ENCODE measurements at regions not wholly inside any gene's neighbourhood (a gene's known extent, or its start where the extent isn't known, plus 50 kb on each side); places are given as distances from the start of the nearest gene placed in this dataset.

GRCh38 chr9:18422296-18423036, 51.5 kb upstream of the ADAMTSL1 start:
- no peaks in the 10 kb centered on the region for H3K36me3 ChIP-seq (ENCODE audit: insufficient read depth, low read length)
- peak; percentile 29 for DNase-seq (ENCODE audit: low read depth)
- Mint-ChIP-seq H3K27me3 (ENCODE audit: low read depth, unreplicated experiment) (peaks cover 7% of the 10 kb centered on the region), H3K9me3 (ENCODE audit: unreplicated experiment) (peaks cover 2% of the 10 kb centered on the region), H3K36me3 (ENCODE audit: low read depth, unreplicated experiment) (no peaks in the 10 kb centered on the region), H3K4me3 (ENCODE audit: unreplicated experiment) (no peak overlapping the region), H3K4me1 (ENCODE audit: low read depth, unreplicated experiment) (peaks cover 6% of the 10 kb centered on the region), H3K27ac (ENCODE audit: unreplicated experiment) (no peak overlapping the region)
- no peaks in the 10 kb centered on the region for H3K4me1 ChIP-seq (ENCODE audit: insufficient read depth, low read length)
- no peak overlapping the region for H3K4me2 ChIP-seq (ENCODE audit: low read length)
- peak; percentile 65 for FAIRE-seq
- H3K27me3 ChIP-seq (ENCODE audit: insufficient read depth, low read length), result no peaks in the 10 kb centered on the region
- H3K79me2 ChIP-seq (ENCODE audit: insufficient read depth, low read length), result no peaks in the 10 kb centered on the region
- H3K27ac ChIP-seq (ENCODE audit: low read depth, low read length), result no peak overlapping the region
- no peaks in the 10 kb centered on the region for H3K9me3 ChIP-seq (ENCODE audit: insufficient read depth, low read depth, low read length)
- H4K20me1 ChIP-seq (ENCODE audit: insufficient read depth, low read length), result no peaks in the 10 kb centered on the region
- no peak overlapping the region for H2AFZ ChIP-seq (ENCODE audit: low read depth, low read length)
- no peak overlapping the region for H3K9ac ChIP-seq (ENCODE audit: low read length)
- no peak for TF ChIP-seq CTCF (IDR thresholded peaks at IDR 0.05; ENCODE audit: insufficient read depth, low read depth, low read length)
- TF ChIP-seq EZH2 (IDR thresholded peaks at IDR 0.05; ENCODE audit: insufficient read depth, low read length), result no peak
- H3K4me3 ChIP-seq (ENCODE audit: insufficient read depth, low read depth, low read length), result no peak overlapping the region

DNA sequence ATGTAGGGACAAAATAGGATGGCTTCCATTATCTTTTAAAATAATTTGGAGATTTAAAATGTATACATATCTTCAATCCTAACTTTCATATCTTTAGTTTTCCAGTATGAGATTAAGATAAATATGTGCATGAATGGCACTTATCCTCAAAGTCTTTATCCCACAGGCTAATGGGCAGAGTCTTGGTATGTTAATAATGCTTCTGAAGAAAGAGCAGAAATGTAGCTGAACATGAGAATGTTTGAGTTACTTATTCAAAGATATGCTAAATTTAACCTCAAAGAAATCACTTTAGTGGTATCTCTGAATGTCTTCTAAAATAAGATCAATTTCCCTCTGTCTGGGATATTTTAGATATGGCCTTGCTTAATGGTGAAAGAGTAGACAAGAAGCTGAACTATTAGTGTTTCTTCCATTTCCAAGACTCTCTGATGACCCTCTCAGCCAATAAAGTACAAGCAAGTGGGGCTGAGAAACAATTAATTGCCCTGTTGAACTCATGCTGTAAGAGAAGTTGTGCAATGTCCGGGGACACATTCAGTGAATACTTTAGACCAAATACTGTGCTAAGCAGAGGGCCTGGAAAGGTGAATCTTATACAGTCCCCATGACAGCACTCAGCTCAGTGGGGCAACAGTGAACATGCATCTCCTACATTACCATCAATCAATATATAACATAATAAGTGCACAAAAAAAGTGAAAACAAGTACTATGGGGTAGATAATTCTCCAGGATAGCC, 50.0 kb upstream of the ADAMTSL1 start:
- Histone ChIP-seq H3K79me2 (ENCODE audit: insufficient read depth, low read length) (no peaks in the 10 kb centered on the region), H3K9me3 (ENCODE audit: insufficient read depth, low read depth, low read length) (no peaks in the 10 kb centered on the region), H3K4me1 (ENCODE audit: insufficient read depth, low read length) (no peaks in the 10 kb centered on the region), H2AFZ (ENCODE audit: low read depth, low read length) (no peak overlapping the region), H3K4me3 (ENCODE audit: insufficient read depth, low read depth, low read length) (no peak overlapping the region), H3K27me3 (ENCODE audit: insufficient read depth, low read length) (no peaks in the 10 kb centered on the region), H3K36me3 (ENCODE audit: insufficient read depth, low read length) (no peaks in the 10 kb centered on the region), H3K27ac (ENCODE audit: low read depth, low read length) (no peak overlapping the region), H3K4me2 (ENCODE audit: low read length) (no peak overlapping the region), H4K20me1 (ENCODE audit: insufficient read depth, low read length) (no peaks in the 10 kb centered on the region), H3K9ac (ENCODE audit: low read length) (no peak overlapping the region)
- Mint-ChIP-seq H3K36me3 (ENCODE audit: low read depth, unreplicated experiment) (no peaks in the 10 kb centered on the region), H3K4me3 (ENCODE audit: unreplicated experiment) (no peak overlapping the region), H3K9me3 (ENCODE audit: unreplicated experiment) (peaks cover 2% of the 10 kb centered on the region), H3K27me3 (ENCODE audit: low read depth, unreplicated experiment) (peaks cover 7% of the 10 kb centered on the region), H3K27ac (ENCODE audit: unreplicated experiment) (no peak overlapping the region), H3K4me1 (ENCODE audit: low read depth, unreplicated experiment) (peaks cover 6% of the 10 kb centered on the region)
- FAIRE-seq (no peak), DNase-seq (ENCODE audit: low read depth) (peak; percentile 18)
- TF ChIP-seq CTCF (IDR thresholded peaks at IDR 0.05; ENCODE audit: insufficient read depth, low read depth, low read length) (no peak), EZH2 (IDR thresholded peaks at IDR 0.05; ENCODE audit: insufficient read depth, low read length) (no peak)

Data from astrocyte (in vitro differentiated cells and primary cell).